HG03442 (cell line): ENCODE measurements at regions not wholly inside any gene's neighbourhood (a gene's known extent, or its start where the extent isn't known, plus 50 kb on each side); places are given as distances from the start of the nearest gene placed in this dataset.

ENCODE experiments used
- ATAC-seq: cut with Tn5 transposase; IDR thresholded peaks from one replicate; pipeline ENCODE4 v1.9.1; 2021; ENCODE audit warnings: mild to moderate bottlenecking, moderate library complexity; ENCODE audit not compliant: unreplicated experiment

- no peak for ATAC-seq
Observed at GRCh38 chr13:105817498-105817897, 718.0 kb downstream of the EFNB2 start.

GRCh38 chr13:105816994-105817393, 718.5 kb downstream of the EFNB2 start:
- ATAC-seq = no peak

- no peak for ATAC-seq
Observed at GRCh38 chr13:105814902-105815250, 720.6 kb downstream of the EFNB2 start.

DNA sequence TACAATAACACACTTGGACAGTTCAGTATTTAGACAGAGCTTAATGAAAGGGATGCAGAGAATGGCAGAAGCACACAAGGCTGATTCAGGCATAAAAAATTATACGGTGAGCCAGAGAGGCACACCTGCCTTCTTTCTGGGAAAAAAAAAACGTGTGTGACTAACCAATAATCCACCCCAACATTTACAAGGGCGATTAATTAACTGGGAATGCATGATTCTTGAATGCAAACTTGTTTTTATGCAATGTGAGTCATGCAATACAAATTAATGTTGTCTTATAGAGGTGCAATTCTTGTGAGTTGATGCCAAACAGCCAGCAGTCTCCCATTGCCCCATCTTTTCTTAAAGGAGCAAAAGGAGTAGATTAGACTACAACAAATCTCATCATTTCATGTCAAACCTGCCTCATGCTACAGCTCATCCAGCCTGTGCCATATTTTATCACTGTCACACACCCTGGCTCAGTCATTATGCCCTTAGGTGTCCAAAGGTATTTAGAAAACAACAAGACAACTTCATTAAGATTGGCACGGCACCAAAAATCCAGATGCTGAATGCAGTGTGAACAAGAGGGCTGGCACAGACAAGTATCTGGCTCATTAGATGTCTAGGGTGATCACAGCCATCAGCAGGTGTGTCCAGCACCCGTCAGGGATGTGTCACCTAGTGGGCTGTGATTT, 721.1 kb downstream of the EFNB2 start:
- no peak for ATAC-seq

DNA sequence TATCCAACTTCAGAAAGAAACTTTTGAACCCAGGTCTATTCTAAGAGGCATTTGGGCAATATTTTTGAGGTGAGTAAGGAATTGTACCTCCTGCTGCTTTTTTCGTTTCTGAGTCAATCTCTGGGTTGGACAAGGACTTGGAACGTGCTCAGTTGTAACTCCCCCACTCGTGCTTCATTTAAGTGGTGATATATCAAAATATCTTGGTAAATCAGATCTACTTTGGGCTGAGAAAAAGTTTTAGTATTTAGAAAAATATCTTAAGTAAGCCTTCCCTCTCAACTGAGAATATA, 728.9 kb downstream of the EFNB2 start:
- ATAC-seq = no peak

DNA sequence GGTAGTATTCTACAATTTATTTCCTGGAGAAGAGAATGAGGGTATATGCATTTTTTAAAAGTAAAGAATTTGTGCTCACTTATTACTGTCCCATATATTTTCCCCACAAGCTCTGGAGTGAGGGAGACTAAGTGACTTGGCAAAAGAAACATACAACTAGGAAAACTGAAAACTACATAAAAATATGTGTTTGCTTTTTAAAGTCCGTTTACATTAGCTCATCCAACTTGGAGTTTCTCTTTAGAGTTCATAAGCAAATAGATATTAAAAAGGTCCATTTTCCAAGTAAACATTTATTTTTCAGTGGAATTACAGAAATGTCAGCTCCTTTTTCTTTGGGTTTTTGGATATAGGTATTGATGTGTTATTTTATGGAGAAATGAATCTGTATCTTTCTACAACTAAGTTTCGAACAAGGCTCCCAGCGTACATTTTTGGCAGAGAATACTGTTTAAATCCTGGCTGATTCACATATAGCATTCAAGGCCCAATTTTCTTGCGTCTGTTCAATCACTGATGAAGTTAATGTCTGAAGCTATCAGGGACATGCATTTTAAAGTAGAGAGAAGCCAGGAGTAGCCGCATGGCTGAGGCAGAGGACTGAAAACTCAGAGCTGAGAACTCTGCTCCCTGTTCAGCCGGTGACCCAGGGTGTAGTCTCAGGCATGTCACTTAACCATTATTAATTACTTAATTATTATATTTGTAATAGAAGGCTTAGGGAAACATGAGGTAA, 729.4 kb downstream of the EFNB2 start:
- ATAC-seq = no peak

- ATAC-seq = no peak
Observed at GRCh38 chr13:105804561-105805190, 730.8 kb downstream of the EFNB2 start.

DNA sequence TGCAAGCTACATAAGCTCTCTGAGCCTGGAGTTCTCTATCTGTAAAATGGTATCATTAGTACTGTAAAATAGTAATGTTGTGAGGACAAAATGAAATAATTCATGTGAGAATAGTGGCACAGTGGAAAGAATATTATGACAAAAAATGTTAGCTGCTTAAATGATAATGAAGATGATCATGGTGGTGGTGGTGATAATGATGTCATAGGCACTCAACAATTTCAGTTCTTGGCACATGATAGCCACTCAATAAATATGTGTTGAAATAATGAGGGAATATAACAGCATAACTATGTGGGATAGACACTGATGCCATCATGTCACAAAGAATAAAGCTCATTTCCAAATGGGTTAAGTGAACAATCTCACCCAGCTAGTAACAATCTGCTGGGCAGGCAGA, 736.3 kb downstream of the EFNB2 start:
- ATAC-seq = no peak

GRCh38 chr13:105798541-105798940, 736.9 kb downstream of the EFNB2 start:
- ATAC-seq = no peak

DNA sequence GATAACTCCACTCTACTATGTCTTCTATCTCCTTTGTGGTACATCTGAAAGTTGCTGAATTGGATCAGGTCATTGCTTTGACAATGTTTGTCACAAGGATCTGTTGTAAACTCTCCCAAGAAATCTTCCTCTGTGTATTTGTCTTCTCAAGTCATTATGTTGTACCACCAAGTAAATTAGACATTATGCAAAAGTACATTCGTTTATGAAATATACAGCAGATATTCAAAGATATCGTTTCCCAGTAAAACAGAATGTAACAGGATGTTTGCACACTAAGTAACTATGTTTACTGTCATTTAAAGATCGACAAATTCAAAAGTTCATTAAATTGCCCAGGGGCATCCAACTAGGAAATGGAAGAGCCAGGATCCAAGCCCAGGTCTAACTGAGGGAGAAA, 739.4 kb downstream of the EFNB2 start:
- ATAC-seq = no peak

DNA sequence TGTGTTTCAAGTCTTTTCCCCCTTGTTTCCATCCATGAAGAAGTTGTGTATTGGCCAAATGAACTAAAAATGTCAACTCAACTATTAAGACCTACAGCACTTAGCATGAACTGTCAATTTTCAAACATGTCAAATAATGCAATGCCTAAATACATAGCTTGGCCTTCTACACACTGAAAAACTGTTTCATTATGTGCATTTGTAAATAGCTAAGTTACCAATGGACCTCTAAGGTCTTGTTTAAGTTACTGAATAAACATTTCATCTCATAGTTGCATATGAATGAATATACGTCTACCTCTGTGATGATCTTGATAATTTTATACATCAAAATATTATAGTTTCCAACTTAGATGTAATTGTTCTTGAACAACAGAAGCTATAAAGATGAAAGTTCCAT, 744.5 kb downstream of the EFNB2 start:
- no peak for ATAC-seq

- ATAC-seq = no peak
Observed at GRCh38 chr13:105788530-105788929, 746.9 kb downstream of the EFNB2 start.

DNA sequence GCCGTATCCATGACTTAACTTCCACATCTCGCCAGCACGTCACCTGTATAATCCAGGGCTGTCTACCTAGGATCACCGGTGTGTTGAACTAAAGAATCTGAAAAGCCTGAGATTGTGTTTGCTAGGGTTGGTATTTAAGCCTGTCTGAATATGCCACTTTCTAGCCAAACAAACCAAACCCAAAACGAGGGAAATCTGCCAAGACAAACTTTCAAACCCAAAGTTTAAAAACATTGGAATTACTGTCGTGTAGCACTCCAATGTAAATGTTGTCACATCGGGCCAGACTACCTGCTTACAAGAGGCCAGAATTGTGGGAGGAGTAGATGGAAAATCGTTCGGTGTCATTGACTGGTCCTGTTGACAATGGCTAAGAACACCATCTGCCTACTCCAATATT, 747.8 kb downstream of the EFNB2 start:
- ATAC-seq = no peak

DNA sequence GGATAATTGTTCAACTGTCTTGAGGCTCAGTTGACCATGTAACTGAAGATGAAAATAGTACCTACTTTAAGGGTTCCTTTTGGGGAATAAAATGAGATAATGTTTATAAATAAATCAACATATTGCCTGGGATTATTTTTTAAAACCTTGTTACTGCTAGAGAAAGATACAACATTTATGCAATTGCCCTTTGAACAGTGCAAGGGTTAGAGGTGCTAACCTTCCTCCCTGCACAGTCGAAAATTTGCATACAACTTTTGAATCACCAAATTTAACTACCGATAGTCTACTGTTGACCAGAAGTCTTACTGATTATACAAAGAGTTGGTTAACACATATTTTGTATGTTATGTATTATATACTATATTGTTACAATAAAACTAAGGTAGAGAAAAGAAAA, 750.0 kb downstream of the EFNB2 start:
- no peak for ATAC-seq

- no peak for ATAC-seq
Observed at GRCh38 chr13:105783261-105783660, 752.2 kb downstream of the EFNB2 start.

DNA sequence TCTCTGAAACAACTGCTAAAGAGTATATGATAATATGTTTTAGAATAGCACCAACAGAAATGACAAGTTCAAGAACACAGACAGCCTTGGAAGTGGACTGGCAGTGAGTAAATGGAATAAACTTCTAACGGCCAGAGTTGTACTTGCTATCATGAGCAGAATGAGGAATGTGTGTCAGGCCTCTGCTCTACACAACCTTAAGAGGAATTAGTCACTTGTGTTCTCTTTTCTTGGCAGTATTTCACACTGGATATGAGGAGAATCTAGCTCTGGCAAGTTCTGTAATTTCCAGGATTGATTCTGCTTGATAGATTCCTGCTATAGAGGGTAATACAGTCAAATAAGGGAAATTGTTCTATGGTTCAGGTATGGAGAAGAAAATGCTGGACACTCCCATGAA, 757.3 kb downstream of the EFNB2 start:
- no peak for ATAC-seq

- no peak for ATAC-seq
Observed at GRCh38 chr13:105774739-105775460, 760.6 kb downstream of the EFNB2 start.

GRCh38 chr13:105773863-105774538, 761.5 kb downstream of the EFNB2 start:
- ATAC-seq = no peak

DNA sequence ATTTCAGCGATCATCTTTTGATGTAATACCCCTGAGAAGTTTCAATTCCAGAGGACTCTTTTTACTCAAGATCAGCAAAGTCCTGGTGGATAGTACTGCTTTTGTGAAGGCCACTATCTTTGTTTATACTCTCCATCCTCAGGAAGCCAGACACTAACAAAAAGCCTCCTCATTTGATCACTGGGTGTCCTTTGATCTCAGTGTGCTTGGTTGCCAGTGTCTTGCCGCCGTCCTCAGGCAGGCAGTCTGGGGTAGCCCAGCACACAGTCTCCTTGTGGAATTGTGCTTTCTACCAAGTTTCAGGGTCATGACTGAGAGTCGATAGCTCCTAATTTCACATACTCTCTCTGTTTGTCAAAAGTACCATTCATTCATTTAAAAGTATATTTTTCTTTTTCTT, 762.2 kb downstream of the EFNB2 start:
- no peak for ATAC-seq

DNA sequence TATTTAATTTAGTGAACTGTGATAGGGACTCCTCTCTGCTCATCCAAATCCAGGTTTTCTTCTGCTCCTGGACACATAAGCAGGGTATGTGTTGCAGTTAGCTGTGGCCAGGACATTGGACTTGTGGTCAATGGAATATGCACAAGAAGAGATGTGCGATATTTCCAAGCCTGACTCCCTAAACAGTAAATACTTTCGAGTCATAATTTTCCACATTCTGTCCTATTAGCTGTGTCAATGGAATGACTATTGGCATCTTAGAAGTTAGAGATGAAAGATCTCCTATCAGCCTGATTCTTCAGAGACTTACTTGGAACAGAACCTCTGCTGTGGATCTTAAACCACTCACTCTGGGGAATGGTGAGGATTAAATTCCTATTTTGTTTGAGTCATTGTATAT, 771.0 kb downstream of the EFNB2 start:
- no peak for ATAC-seq

DNA sequence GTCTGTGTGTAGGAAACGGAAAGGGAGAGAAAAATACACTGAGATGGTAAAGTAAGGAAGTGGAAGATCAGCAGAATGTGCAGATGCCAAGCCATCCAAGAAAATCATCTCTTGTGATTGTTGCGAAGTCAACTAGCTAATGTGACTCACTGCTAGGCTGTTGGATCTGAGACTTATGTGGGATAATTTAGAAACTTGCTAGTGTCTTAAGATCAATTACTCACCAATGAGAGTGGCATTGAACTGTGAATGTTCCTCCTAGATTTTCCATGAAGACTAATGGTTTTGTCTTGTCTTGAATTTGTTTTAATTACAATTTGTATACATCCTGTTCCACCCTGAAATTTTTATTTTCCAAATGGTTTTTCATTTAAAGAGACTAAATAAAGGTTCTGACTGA, 771.6 kb downstream of the EFNB2 start:
- no peak for ATAC-seq
